ENCODE measurements at regions not wholly inside any gene's neighbourhood (a gene's known extent, or its start where the extent isn't known, plus 50 kb on each side); places are given as distances from the start of the nearest gene placed in this dataset.

- TF ChIP-seq CTCF (IDR thresholded peaks at IDR 0.05) (no peak), POLR2A (IDR thresholded peaks at IDR 0.05) (no peak)
These were observed 248.3 kb downstream of the TSHZ3 start for GRCh38 chr19:31100981-31101380.

All from adrenal gland (tissue), 5 donors.